ENCODE measurements at regions not wholly inside any gene's neighbourhood (a gene's known extent, or its start where the extent isn't known, plus 50 kb on each side); places are given as distances from the start of the nearest gene placed in this dataset.

GRCh38 chr10:42996588-42996987 lies 80.3 kb upstream of the RET start:
- no peak for TF ChIP-seq POLR2A (IDR thresholded peaks at IDR 0.05)
- TF ChIP-seq, protein P1, sequence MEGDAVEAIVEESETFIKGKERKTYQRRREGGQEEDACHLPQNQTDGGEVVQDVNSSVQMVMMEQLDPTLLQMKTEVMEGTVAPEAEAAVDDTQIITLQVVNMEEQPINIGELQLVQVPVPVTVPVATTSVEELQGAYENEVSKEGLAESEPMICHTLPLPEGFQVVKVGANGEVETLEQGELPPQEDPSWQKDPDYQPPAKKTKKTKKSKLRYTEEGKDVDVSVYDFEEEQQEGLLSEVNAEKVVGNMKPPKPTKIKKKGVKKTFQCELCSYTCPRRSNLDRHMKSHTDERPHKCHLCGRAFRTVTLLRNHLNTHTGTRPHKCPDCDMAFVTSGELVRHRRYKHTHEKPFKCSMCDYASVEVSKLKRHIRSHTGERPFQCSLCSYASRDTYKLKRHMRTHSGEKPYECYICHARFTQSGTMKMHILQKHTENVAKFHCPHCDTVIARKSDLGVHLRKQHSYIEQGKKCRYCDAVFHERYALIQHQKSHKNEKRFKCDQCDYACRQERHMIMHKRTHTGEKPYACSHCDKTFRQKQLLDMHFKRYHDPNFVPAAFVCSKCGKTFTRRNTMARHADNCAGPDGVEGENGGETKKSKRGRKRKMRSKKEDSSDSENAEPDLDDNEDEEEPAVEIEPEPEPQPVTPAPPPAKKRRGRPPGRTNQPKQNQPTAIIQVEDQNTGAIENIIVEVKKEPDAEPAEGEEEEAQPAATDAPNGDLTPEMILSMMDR (IDR thresholded peaks at IDR 0.05): no peak
